SKM-1 treated with dmso at 0.1 percent for 144 hours (cell line): ENCODE measurements at regions not wholly inside any gene's neighbourhood (a gene's known extent, or its start where the extent isn't known, plus 50 kb on each side); places are given as distances from the start of the nearest gene placed in this dataset.

Experiments
- DNase-seq: peaks from one replicate; lab custom pipeline; 2025; ENCODE audit not compliant: unreplicated experiment; lab: John Stamatoyannopoulos, UW

- no peak for DNase-seq
These were observed 123.5 kb upstream of the ZNF32 start for GRCh38 chr10:43772171-43772570.

- no peak for DNase-seq
These were observed 123.0 kb upstream of the ZNF32 start for GRCh38 chr10:43771675-43772074.

GRCh38 chr10:43765516-43765915 lies 116.8 kb upstream of the ZNF32 start:
- DNase-seq: no peak

DNA sequence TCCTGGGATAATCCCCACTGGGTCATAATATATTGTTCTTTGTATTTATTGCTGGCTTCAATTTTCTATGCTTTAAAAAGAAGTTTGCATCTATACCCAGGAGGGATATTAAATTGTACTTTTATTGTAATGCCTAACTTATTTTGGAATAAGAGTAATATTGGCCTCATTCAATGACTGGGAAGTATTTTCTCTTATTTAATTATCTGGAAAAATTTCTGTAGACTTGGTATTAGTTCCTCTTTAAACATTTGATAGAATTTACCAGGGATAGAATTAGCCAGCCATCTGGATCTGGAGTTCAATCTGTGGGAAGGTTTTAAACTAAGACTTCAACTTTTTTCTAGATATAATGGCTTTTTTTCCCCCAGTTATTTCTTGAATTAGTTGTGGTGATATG lies 115.2 kb upstream of the ZNF32 start:
- DNase-seq: no peak

GRCh38 chr10:43760514-43760913 lies 111.8 kb upstream of the ZNF32 start:
- DNase-seq: no peak

DNA sequence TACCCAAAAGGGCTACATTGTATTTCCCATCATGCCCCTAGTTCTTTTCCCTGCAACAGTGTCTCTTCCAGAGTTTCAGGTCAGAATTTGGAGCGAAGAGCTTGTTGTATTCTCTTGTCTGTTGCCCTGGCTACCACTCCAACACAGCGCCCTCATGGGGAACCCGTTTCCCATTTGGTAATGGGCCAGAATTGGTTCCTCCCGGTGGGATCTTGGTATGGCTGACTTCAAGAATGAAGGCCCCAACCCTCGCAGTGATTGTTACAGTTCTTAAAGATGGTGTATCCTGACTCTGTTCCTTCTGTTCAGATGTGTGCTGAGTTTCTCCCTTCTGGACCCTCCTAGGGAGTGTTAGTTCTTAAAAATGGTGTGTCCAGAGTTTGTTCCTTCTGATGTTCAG lies 110.5 kb upstream of the ZNF32 start:
- no peak for DNase-seq

- DNase-seq: no peak
These were observed 107.7 kb upstream of the ZNF32 start for GRCh38 chr10:43756341-43756740.

- DNase-seq: no peak
These were observed 106.0 kb upstream of the ZNF32 start for GRCh38 chr10:43754569-43755260.

- no peak for DNase-seq
These were observed 104.8 kb upstream of the ZNF32 start for GRCh38 chr10:43753397-43754061.

- DNase-seq: no peak
These were observed 104.0 kb upstream of the ZNF32 start for GRCh38 chr10:43752682-43753081.

- DNase-seq: no peak
These were observed 103.0 kb upstream of the ZNF32 start for GRCh38 chr10:43751646-43752045.

GRCh38 chr10:43749940-43750552 lies 101.4 kb upstream of the ZNF32 start:
- DNase-seq: no peak

DNA sequence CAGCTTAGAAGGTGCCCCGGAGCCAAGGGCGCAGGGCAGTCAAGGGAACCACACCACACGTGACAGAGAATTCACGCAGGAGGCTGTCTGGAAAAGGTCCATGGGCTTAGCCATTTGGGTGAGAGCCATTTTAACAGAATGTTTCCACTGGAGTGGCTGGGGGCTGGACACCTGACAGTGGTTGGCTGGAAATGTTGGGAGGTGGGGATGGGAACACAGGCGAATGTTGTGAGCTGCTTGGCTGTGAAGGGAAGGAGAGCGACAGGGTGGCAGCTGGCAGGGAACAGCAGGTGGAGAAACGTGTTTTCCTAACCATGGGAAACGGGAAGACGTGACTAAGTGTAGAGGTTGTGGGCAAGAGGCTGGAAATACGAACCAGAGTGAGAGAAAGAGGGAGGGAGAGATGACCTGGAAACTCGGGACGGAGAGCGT lies 100.5 kb upstream of the ZNF32 start:
- DNase-seq: no peak

GRCh38 chr10:43748560-43748959 lies 99.9 kb upstream of the ZNF32 start:
- no peak for DNase-seq

DNA sequence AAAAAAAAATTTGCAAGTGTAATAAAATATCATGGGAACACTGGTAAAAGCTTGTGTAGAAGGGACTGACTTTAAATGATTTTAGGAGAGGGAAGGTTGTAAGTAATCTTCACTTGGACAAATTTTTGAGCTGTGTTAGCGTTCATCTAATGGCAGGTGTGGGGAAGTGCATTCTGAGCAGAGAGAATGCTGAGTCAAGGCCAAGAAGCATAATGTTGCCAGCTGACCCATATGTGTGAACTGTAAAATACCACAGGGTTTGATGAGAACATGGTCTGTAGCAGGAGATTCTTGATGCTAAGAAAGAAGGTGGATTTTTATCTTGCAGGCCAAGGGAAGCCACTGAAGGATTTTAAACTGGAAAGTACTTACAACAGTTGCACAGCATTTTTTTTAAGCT lies 98.2 kb upstream of the ZNF32 start:
- no peak for DNase-seq

GRCh38 chr10:43739161-43739560 lies 90.5 kb upstream of the ZNF32 start:
- no peak for DNase-seq

DNA sequence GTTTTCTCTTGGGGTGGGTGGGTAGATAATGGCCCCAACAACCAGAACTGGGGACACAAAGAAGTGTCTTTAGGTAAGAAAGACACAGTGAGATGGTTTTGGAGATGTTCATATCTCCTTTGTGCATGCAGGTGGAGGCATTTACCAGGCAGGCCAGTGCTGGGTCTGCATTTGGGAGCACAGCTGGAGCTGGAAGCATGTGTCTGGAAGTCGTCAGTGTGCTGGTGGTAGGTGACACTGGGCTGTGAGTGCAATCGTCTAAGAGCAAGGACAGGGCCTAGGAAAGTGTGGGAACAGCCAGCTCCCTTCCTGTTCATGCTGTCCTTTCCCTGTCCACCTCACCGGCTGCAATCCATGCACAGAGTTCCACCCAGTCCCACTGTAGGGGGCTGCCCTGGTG lies 88.3 kb upstream of the ZNF32 start:
- DNase-seq: no peak

DNA sequence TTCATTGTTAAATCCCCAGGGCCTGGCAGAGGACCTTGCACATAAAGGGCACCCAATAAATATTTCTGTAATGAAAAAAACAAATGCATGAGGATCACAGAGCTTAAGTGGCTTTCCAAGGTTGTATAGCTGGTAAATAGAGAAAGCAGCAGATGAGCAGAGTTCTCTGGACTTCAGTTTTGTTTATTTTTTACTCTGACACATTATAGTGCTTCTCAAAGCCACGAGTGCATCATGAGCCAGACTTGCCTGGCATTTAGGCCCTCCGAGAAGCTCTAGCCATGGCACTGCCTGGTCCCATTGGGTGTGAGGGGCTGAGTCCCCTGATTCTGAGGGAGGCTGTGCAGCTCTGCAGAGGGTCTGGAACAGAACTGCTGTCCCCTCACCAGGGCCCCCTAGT lies 87.2 kb upstream of the ZNF32 start:
- no peak for DNase-seq

- DNase-seq: no peak
These were observed 86.0 kb upstream of the ZNF32 start for GRCh38 chr10:43734716-43735115.

DNA sequence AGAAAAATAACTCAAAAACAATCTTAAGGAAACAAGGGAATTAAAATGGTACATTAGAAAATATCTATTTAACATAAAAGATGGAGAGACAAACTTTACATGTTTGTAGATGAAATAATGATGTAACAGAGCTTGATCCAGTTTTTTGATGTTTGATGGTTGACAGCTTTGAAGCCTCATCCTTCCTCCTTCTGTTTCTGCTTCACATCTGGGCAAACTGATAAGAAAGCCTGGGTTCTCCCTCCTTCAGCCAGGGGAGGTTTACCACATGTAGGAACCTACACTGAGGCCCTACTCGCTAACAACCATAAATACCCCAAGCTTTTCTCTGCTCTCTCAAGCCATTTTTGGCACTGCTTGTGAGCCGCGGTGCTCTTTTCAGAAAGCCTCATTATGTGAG lies 82.8 kb upstream of the ZNF32 start:
- no peak for DNase-seq

- DNase-seq: no peak
These were observed 79.7 kb upstream of the ZNF32 start for GRCh38 chr10:43728425-43728824.

GRCh38 chr10:43727935-43728334 lies 79.3 kb upstream of the ZNF32 start:
- no peak for DNase-seq
